Neural cell (in vitro differentiated cells): ENCODE measurements at regions not wholly inside any gene's neighbourhood (a gene's known extent, or its start where the extent isn't known, plus 50 kb on each side); places are given as distances from the start of the nearest gene placed in this dataset.

ENCODE experiments used
- CTCF ChIP-seq: fragments of 450-650 bp; IDR thresholded peaks from 2 replicates; pipeline ENCODE4 v1.5.1; 2014; ENCODE audit warnings: antibody characterized with exemption, mild to moderate bottlenecking, moderate library complexity; ENCODE audit not compliant: poor library complexity, severe bottlenecking
- EP300 ChIP-seq: fragments of 450-650 bp; conservative IDR thresholded peaks from 2 replicates; pipeline ENCODE4 v1.6.1; 2014; ENCODE audit warnings: antibody characterized with exemption, mild to moderate bottlenecking, moderate library complexity; ENCODE audit not compliant: poor library complexity, severe bottlenecking
- EZH2 ChIP-seq: fragments of 200-600, 300-800 bp; shearing (Covaris generic), sonication (generic); IDR thresholded peaks from 2 replicates; pipeline ENCODE4 v1.6.1; 2014; ENCODE audit warnings: antibody characterized with exemption, low read length, borderline replicate concordance, mild to moderate bottlenecking; ENCODE audit not compliant: insufficient read depth, poor library complexity, severe bottlenecking
- MXI1 ChIP-seq: fragments of 450-650 bp; conservative IDR thresholded peaks from 2 replicates; pipeline ENCODE4 v1.6.1; 2014; ENCODE audit warnings: antibody characterized with exemption, mild to moderate bottlenecking; ENCODE audit not compliant: poor library complexity, severe bottlenecking
- POLR2AphosphoS5 ChIP-seq: IDR thresholded peaks from 2 replicates; pipeline ENCODE4 v1.6.1; 2012
- RAD21 ChIP-seq: fragments of 450-650 bp; conservative IDR thresholded peaks from 2 replicates; pipeline ENCODE4 v1.6.1; 2014; ENCODE audit warnings: antibody characterized with exemption, mild to moderate bottlenecking, moderate library complexity
- TAF1 ChIP-seq: IDR thresholded peaks from 2 replicates; pipeline ENCODE4 v1.6.1; 2012; ENCODE audit warnings: low read depth
- TF ChIP-seq, protein P1 (sequence below): IDR thresholded peaks from 2 replicates; pipeline ENCODE4 v1.6.1; 2012; ENCODE audit warnings: borderline replicate concordance

- TF ChIP-seq EP300, result no peak
- TF ChIP-seq CTCF, result no peak
- TF ChIP-seq POLR2AphosphoS5, result no peak
- TF ChIP-seq RAD21, result no peak
- TF ChIP-seq TAF1, result no peak
- TF ChIP-seq, protein P1, sequence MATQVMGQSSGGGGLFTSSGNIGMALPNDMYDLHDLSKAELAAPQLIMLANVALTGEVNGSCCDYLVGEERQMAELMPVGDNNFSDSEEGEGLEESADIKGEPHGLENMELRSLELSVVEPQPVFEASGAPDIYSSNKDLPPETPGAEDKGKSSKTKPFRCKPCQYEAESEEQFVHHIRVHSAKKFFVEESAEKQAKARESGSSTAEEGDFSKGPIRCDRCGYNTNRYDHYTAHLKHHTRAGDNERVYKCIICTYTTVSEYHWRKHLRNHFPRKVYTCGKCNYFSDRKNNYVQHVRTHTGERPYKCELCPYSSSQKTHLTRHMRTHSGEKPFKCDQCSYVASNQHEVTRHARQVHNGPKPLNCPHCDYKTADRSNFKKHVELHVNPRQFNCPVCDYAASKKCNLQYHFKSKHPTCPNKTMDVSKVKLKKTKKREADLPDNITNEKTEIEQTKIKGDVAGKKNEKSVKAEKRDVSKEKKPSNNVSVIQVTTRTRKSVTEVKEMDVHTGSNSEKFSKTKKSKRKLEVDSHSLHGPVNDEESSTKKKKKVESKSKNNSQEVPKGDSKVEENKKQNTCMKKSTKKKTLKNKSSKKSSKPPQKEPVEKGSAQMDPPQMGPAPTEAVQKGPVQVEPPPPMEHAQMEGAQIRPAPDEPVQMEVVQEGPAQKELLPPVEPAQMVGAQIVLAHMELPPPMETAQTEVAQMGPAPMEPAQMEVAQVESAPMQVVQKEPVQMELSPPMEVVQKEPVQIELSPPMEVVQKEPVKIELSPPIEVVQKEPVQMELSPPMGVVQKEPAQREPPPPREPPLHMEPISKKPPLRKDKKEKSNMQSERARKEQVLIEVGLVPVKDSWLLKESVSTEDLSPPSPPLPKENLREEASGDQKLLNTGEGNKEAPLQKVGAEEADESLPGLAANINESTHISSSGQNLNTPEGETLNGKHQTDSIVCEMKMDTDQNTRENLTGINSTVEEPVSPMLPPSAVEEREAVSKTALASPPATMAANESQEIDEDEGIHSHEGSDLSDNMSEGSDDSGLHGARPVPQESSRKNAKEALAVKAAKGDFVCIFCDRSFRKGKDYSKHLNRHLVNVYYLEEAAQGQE, result no peak
- TF ChIP-seq MXI1, result no peak
- no peak for TF ChIP-seq EZH2
These were observed 1354.4 kb downstream of the TBC1D22A start for GRCh38 chr22:48116871-48117270.
